NCI-H2196 treated with DMSO at 0.1 percent for 48 hours (cell line): ENCODE measurements at regions not wholly inside any gene's neighbourhood (a gene's known extent, or its start where the extent isn't known, plus 50 kb on each side); places are given as distances from the start of the nearest gene placed in this dataset.
"Not testable (repeated sequence)": the region's sequence is repeated elsewhere in the genome, so short reads cannot be mapped to it uniquely, and the experiment has no call there.

Experiments
- DNase-seq: peaks from one replicate; lab custom pipeline; 2025; ENCODE audit not compliant: unreplicated experiment; lab: John Stamatoyannopoulos, UW

GRCh38 chr1:181253601-181254000, 165.1 kb downstream of the IER5 start:
- DNase-seq = not testable (repeated sequence)

GRCh38 chr1:181255270-181255929, 166.9 kb downstream of the IER5 start:
- DNase-seq = no peak

- no peak for DNase-seq
Measured at GRCh38 chr1:181257117-181257516, 168.6 kb downstream of the IER5 start.

- DNase-seq = no peak
Measured at GRCh38 chr1:181259026-181259745, 170.7 kb downstream of the IER5 start.

GRCh38 chr1:181260271-181260670, 171.8 kb downstream of the IER5 start:
- no peak for DNase-seq

DNA sequence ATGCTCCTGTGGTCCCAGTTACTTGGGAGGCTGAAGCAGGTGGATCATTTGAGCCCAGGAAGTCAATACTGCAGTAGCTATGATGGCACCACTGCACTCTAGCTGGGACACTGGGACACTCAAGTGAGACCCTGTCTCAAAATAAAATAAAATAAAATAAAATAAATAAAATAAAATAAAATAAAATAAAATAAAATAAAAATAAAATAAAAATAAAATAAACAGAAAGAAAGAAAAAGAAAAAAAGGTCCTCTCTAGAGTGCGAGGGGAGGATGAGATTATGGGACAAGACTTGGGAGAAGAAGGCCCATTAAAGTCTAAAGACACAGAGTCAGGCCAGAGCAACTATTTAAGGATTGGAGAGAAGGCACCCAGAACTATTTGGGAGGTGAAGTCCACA, 172.5 kb downstream of the IER5 start:
- no peak for DNase-seq

DNA sequence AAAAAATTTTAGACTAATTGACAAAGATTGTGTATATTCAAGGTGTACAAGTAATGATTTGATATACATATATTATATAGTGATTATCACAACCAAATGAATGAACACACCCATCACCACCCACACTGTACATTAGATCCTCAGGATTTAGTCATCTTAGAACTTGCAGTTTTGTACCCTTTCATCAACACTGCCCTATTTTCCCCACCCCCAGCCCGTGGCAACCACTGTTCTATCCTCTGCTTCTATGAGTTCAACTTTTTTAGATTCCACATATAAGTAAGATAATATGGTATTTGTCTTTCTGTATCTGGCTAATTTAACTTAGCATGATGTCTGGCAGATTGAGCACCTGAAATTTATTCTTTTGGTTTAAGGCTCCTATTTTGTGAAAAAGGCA, 173.6 kb downstream of the IER5 start:
- no peak for DNase-seq

GRCh38 chr1:181263444-181263843, 174.9 kb downstream of the IER5 start:
- no peak for DNase-seq

GRCh38 chr1:181264821-181265220, 176.3 kb downstream of the IER5 start:
- DNase-seq = no peak

DNA sequence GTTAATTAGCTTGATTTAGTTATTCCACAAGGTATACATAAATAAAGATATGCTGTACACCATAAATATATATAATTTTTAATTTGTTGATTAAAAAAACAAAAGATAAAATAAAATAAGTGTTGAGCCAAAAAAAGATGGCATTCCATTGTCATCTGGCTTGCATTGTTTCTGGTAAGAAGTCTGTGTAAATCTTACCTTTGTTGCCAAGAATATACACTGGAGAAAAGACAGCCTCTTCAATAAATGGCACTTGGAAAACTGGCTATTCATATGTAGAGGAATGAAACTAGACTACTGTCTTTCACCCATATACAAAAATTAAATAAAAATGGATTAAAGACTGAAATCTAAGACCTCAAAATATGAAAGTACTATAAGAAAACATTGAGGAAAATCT, 196.5 kb downstream of the IER5 start:
- no peak for DNase-seq

DNA sequence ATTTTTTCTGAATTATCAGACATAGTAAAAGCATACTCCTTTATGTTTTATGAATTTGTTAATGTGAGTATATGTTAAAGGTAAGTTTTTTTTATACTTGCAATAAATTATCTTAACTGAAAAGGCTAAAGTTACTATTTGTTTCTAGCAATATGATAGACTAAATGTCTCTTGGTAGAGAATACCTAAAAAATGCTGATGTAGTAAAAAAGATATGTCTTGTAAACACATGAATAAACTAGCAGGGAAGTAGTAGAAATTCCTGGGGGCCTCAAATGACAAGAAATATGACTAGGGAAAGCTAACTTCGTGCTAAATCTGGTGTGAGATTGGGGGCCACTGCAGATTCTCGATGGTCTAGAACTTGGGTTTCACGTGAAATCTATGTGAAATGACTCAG, 188.1 kb upstream of the CACNA1E start:
- no peak for DNase-seq

DNA sequence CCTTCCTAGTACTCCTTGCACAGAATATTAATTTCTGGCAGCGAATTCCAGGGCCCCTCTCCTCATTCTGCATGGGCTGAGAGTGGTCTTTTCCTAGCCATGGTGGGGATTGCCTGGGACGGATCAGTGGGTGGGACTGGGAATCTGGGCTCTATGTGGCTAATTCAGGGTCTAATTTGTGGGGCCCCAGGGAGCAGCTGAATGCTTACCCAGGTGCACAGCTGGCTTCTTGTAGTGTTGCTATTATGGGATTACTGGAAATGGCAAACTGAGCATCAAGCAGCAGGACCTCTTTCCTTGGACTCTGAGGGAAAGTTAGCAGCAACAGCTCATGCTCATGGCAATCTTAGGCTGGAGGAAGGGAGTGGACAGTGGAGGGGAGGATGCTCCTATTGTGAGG, 187.1 kb upstream of the CACNA1E start:
- DNase-seq = no peak

- no peak for DNase-seq
Measured at GRCh38 chr1:181308098-181308497, 175.2 kb upstream of the CACNA1E start.

GRCh38 chr1:181310560-181310959, 172.8 kb upstream of the CACNA1E start:
- no peak for DNase-seq

DNA sequence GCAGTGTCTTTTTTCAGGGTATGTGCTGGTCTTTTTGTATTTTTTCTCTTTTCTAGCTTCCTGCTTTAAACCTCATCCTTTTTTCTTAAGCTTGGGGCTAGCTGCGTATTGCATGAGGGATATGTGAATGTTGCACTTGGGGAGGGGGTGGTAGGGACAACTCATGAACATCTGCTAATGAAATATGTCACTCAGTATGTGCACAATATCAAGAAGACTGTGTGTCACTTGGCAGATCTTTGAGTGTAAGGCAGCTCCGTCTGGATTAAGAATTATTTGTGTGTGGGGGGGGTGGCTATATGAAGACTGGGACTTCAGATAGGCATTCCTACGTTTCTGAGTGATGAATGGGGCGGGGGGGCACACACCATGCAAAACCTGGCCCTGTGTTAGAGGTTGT, 170.4 kb upstream of the CACNA1E start:
- DNase-seq = no peak

DNA sequence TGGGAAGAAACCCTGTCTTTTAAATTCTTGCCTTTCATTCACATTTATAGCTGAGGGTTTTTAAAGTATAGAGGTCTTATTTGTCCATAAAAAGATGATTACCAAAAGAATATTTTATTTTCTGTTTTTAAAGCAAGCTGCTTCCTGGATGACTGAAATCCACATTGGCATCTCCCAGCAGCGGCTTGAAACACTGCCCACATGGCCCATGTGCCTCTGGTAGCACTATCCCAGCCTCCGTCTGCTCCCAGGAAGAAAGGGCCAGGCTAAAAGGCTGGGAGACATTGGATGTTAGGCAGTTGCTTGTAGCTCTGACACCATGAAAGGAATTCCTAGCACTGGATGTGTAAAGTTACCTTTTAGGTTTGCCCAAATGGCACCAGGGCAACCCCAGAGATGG, 169.9 kb upstream of the CACNA1E start:
- no peak for DNase-seq

DNA sequence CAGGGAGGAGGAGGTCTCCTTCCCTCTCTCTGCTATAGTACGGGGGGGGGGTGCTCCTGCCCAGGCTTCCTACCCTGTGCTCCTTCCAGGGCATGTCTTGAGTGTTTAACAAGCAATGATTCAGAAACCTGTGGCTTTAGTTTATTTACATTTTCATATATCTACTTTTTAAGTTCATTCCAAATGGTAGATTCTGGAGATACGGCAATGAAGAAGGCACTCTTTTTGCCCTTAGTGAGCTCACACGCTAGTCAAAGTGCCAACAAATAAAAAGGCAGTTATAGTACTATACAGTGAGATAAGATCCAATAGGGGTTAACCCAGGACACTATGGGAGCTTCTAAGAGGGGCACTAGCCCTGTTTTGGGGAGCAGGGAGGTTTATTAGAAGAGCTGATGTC, 169.3 kb upstream of the CACNA1E start:
- DNase-seq = no peak

DNA sequence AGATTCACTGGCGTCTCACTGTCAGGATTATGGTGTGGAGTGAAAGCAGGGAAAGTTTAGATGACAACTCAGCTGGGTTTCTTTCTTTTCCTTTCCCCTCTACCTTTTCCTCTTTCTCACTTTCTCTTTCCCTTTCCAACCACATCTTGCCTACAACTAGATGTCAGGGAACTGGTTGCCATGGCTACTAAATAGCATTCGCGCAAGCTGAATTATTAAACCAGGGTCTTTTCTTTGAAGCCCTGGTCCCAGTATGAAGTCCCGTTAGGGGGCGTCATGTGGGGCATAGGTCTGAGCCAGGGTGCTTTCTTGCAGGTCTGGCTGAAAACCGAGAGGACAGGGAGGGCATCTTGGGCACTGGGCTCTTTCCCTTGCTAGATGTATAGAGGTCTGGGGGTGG, 168.4 kb upstream of the CACNA1E start:
- DNase-seq = no peak

GRCh38 chr1:181317261-181317930, 165.9 kb upstream of the CACNA1E start:
- no peak for DNase-seq

DNA sequence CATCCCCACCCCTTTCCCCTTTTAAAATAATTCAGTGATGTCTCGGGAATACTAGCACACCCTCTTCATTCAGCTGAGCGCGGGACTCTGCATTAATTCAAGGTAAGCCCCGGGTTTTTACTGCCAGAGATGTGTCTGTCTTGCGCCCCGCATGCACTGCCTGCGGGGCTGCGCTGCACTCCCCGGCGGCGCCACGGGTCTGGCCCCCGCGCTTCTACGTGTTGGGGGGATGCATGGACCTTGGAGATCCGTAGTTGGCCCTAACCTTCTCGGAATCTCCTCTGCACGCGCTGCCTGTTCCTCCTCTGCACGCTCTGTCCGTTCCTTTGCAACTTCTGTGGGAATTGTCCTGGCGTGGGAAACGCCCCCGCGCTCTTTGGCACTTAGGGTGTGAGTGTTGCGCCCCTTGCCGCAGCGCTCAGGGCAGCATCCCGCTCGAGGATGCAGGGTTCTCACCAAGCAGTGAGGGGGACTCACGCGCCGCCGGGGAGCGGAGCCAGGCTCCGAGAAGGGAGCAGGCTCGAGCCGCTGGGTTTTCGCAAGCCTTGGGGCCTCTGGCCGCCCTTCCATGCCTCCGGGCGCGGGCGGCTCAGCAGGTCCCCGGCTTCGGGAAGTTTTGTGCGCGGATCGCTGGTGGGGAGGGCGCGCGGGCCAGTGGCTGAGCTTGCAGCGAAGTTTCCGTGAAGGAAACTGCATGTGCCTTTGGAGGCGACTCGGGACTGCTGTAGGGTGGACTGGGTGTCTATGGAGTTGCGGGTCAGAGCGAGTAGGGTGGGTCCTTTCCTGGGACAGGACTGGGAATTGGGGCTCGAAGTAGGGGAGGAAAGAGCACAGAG, 165.1 kb upstream of the CACNA1E start:
- DNase-seq = no peak

DNA sequence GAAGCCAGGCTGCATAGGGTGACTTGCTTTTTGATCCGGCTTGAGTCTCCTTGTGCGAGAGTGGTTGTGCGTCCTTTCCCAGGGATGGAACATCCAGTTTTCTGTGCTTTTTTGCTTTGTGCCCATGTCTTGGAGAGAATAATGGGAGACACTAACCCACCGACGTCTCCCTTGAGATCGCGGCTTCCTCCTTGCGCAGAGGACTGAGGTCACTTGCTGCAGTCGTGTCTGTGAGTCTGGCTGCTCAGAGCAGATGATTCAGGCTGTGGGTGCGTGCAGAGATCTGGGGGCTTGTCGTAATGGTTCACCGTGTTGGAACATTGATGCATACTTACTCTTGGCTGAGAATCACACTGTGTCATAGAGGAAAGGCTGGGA, 164.5 kb upstream of the CACNA1E start:
- no peak for DNase-seq

DNA sequence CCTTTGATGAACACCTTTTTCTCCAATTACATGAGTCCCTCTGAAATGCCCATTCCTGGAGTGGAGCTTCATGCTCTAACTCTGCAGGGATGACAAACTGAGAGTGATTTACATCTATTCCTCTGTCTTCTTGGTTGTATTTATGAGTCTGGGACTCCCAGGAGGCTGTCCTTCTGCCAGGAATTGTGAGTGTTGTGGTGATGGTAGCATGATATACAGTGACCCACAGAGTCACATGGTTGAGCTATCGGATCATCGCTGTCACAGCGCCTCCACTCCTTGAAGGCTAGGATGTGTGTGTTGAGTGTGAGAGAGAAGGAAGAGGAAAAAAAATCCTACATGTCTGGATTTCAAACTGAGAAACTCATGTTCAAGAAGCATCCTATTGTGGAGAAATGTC, 163.4 kb upstream of the CACNA1E start:
- DNase-seq = no peak
